Neutrophil (primary cell): ENCODE measurements at regions not wholly inside any gene's neighbourhood (a gene's known extent, or its start where the extent isn't known, plus 50 kb on each side); places are given as distances from the start of the nearest gene placed in this dataset.

Experiments
- H3K27ac ChIP-seq: fragments of 200-600 bp; sonication (generic); 2 replicates; pipeline ENCODE4 v1.5.1; 2016; ENCODE audit warnings: mild to moderate bottlenecking, moderate library complexity
- H3K27me3 ChIP-seq: fragments of 200-600 bp; sonication (generic); 2 replicates; pipeline ENCODE4 v1.6.0; 2016; ENCODE audit warnings: mild to moderate bottlenecking
- H3K36me3 ChIP-seq: fragments of 200-600 bp; sonication (generic); 2 replicates; pipeline ENCODE4 v1.5.1; 2017
- H3K4me1 ChIP-seq, 2 experiments: fragments of 200-600 bp in 1 of 2; sonication (generic) in 1 of 2; 1 replicate in 1 of 2; 2 replicates in 1 of 2; pipeline versions ENCODE4 v1.5.1 to v1.6.1; 2013 to 2016; ENCODE audit warnings: low read depth in 1 of 2, low read length in 1 of 2, mild to moderate bottlenecking in 1 of 2, moderate library complexity in 1 of 2; ENCODE audit not compliant: control insufficient read depth in 1 of 2, insufficient read depth in 1 of 2
- H3K4me3 ChIP-seq, 2 experiments: fragments of 200-600 bp in 1 of 2; sonication (generic) in 1 of 2; 1 replicate in 1 of 2; 2 replicates in 1 of 2; pipeline ENCODE4 v1.5.1; 2013 to 2016; ENCODE audit warnings: low read depth in 1 of 2, low read length in 1 of 2, mild to moderate bottlenecking in 1 of 2, moderate library complexity in 1 of 2
- H3K9me3 ChIP-seq: fragments of 200-600 bp; sonication (generic); 2 replicates; pipeline ENCODE4 v1.5.1; 2016
- TF ChIP-seq, protein P1 (sequence below): fragments of 200-600 bp; sonication (generic); IDR thresholded peaks from 2 replicates; pipeline ENCODE4 v1.5.1; 2016; ENCODE audit warnings: antibody characterized with exemption

DNA sequence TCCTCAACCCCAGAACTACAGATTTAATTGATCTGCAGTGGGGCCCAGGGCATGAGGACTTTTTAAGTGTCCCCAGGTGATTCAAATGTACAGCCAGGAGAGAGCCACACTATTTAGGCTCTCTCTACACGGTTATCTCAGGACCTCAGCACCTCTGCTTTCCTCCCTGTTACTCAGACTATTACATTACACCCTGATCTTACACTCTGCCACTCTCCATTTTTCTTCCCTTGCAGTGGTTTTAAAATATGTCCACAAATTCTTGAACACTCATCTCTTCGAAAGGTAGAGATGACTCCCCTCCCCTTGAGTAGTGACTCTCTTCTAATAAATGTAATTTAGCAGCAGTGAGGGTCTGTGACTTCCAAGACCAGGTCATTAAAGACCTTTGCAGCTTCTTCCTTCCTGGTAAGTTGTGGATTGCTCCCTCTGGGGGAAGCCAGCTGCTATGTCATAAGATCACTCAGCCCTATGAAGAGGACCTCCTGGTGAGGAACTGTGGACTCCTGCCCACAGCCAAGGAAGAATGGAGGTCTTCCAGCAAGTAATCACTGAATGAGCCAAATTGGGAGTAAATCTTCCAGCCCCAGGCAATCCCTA is 87.5 kb upstream of the SSBP2 start:
- Histone ChIP-seq H3K4me1 (peaks cover 13 to 22% of the 10 kb centered on the region in 2 experiments), H3K36me3 (no peaks in the 10 kb centered on the region), H3K9me3 (no peaks in the 10 kb centered on the region), H3K27me3 (no peaks in the 10 kb centered on the region), H3K4me3 (no peak overlapping the region), H3K27ac (no peak overlapping the region)
- TF ChIP-seq, protein P1, sequence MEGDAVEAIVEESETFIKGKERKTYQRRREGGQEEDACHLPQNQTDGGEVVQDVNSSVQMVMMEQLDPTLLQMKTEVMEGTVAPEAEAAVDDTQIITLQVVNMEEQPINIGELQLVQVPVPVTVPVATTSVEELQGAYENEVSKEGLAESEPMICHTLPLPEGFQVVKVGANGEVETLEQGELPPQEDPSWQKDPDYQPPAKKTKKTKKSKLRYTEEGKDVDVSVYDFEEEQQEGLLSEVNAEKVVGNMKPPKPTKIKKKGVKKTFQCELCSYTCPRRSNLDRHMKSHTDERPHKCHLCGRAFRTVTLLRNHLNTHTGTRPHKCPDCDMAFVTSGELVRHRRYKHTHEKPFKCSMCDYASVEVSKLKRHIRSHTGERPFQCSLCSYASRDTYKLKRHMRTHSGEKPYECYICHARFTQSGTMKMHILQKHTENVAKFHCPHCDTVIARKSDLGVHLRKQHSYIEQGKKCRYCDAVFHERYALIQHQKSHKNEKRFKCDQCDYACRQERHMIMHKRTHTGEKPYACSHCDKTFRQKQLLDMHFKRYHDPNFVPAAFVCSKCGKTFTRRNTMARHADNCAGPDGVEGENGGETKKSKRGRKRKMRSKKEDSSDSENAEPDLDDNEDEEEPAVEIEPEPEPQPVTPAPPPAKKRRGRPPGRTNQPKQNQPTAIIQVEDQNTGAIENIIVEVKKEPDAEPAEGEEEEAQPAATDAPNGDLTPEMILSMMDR: peak; percentile 57

DNA sequence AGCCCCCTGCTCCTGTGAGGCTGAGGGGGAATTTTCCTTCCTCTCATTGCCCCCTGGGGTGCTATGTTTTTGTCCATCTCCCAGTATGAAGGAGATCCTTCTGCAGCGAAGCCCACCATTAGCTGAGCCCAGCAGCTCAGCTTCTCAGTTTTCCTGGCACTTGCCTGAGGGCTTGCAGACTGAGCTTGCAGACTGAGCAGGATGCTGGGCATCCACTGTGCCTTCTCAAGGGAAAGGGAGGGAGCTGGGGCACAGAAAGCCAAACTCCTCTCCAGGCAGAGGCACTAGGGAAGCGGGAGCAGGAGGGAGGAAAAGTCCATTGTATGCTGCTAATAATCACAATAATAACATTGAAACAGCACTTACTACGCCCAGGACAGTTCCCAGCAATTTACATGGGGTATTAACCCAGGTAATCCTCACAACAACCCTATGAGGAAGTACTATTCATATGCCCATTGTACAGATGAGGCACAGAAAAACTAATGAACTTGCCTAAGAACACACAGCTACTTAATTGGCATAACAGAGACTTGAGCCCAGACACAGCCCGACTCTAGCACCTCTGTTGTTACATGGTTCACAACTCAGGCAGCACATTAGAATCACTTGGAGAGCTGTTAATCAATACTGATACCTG is 86.9 kb upstream of the SSBP2 start:
- no peaks in the 10 kb centered on the region for H3K27me3 ChIP-seq

DNA sequence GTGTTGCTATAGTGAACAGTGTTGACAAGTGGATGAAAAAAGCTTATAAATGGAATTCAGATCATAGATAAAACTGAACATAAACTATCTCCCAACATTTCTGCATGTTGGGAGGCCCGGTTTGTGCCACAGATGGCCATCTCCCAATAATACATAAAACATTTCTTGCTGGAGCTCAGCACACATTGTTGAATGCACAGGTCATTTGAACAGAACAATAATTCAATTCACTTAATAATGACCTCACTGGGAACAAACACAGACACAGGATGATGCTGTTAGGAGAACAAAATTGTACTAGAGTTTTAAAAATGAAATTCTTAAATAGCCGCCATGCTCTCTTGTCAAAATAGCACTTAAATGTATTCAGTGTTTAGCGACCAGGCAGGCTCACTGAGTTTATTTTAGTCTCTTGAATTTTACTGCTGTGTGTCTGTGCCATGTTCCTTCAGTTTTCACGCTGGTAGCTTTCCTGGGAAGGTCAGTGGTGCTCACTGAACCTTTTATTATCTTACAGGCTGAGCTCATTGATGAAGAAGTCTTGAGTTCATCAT is 85.0 kb upstream of the SSBP2 start:
- H3K36me3 ChIP-seq: no peaks in the 10 kb centered on the region
- TF ChIP-seq, protein P1: no peak
- no peak overlapping the region for H3K4me3 ChIP-seq
- H3K27ac ChIP-seq: no peak overlapping the region
- no peaks in the 10 kb centered on the region for H3K27me3 ChIP-seq
- H3K4me1 ChIP-seq: peaks cover 13 to 24% of the 10 kb centered on the region in 2 experiments
- H3K9me3 ChIP-seq: no peaks in the 10 kb centered on the region

More for the DNA sequence above, 86.9 kb upstream of the SSBP2 start:
- Histone ChIP-seq H3K4me1 (peaks cover 13 to 22% of the 10 kb centered on the region in 2 experiments), H3K9me3 (no peaks in the 10 kb centered on the region), H3K27ac (no peak overlapping the region), H3K4me3 (no peak overlapping the region), H3K36me3 (no peaks in the 10 kb centered on the region)
- TF ChIP-seq, protein P1: no peak

DNA sequence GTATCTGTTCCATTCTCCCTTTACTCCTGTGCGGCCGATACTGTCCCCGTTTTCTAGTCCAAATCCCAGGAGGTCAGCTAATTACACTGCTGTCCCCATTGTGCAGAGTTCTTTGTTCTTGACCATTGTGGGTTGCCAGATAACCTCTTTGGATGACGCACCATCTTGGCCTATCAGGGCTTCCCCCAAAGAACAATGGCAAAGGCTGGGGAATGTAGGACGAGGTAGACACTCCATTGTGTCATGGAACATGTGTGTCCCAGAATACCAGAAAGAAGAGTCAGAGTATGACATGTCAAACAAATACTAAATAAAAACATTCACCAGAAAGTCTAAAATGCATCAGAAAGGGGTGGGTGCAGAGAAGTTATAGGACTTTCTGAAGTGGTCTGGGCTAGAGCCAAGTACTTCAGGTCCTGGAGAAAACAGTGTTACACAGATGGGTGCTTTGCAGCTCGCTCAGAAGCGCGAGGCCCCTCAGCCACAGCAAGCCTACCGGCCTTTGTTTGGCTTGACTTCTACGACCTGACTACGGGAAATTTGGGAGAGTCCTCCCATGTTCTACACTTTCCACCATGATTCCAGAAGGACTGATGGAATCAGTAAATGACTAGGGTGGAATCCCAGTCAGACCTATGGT is 83.2 kb upstream of the SSBP2 start:
- H3K27me3 ChIP-seq: no peaks in the 10 kb centered on the region
- no peak overlapping the region for H3K4me3 ChIP-seq
- no peaks in the 10 kb centered on the region for H3K36me3 ChIP-seq
- no peak overlapping the region for H3K27ac ChIP-seq
- H3K9me3 ChIP-seq: no peaks in the 10 kb centered on the region
- TF ChIP-seq, protein P1: no peak
- H3K4me1 ChIP-seq: peaks cover 13 to 34% of the 10 kb centered on the region in 2 experiments

DNA sequence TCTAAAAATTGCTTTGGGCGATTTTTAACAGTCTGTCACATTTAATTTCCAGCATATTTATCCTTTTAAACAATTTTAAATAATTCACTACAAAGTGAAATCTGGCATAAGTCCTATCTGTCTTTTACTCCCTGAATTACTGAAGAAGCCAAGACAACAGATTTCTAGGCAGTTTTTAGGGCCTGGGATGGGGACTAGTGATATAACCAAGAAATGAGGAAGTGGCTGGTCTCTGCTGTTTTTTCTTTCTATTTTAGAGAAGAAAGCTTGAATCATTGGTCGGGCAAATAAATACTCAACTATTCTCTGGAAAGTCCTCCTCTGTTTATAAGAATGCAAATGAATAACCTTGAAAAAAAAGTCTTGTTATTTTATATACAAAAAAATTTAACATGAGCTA is 79.7 kb upstream of the SSBP2 start:
- H3K4me1 ChIP-seq: peaks cover 0 to 12% of the 10 kb centered on the region in 2 experiments
- H3K27ac ChIP-seq: peak overlapping the region; percentile 28
- no peaks in the 10 kb centered on the region for H3K9me3 ChIP-seq
- H3K36me3 ChIP-seq: no peaks in the 10 kb centered on the region
- H3K4me3 ChIP-seq: no peak overlapping the region
- no peaks in the 10 kb centered on the region for H3K27me3 ChIP-seq
- TF ChIP-seq, protein P1: no peak
